ENCODE measurements at regions not wholly inside any gene's neighbourhood (a gene's known extent, or its start where the extent isn't known, plus 50 kb on each side); places are given as distances from the start of the nearest gene placed in this dataset.

DNA sequence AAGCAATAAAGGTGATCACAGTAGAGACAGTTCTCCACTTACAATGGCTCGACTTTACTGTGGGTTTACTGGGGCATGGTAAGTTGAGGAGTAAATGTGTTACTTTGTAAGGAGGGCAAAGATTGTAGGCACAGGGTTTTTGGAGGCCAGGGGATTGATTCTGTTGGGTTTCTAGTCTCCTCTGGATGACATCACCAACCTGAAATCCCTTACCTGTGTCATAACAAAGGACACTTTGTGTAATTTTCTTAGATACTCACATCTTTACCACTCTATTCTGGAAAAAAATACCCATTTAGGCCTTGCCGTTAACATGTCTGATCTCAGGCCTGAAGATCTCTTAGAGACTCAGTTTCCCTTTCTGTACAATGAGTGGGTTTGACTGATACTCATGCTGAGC lies 161.7 kb downstream of the GLI2 start:
- FAIRE-seq: no peak
- dilution Hi-C loops (cut with MboI; ENCODE audit: extremely low pct_ligation_motif_present, low sequenced_read_pairs) (no loop called here), intact Hi-C loops (cut with micrococcal nuclease) (no loop called here)
- Histone ChIP-seq H3K4me1 (ENCODE audit: control insufficient read depth, extremely low read depth, insufficient read depth, low read length) (no peaks in the 10 kb centered on the region), H4K20me1 (replicated peaks; ENCODE audit: control insufficient read depth, extremely low read depth, insufficient read depth, low read length) (no peaks in the 10 kb centered on the region), H3K27me3 (ENCODE audit: control insufficient read depth in 2 of 2, insufficient read depth in 2 of 2, low read length in 2 of 2) (peaks cover 12 to 21% of the 10 kb centered on the region in 2 experiments), H3K36me3 (ENCODE audit: control insufficient read depth in 2 of 2, extremely low read depth in 1 of 2, insufficient read depth in 2 of 2, low read length in 2 of 2) (no peaks in the 10 kb centered on the region), H3K27ac (ENCODE audit: insufficient read depth, low read depth, low read length) (no peak overlapping the region), H2AFZ (ENCODE audit: low read depth, low read length) (no peak overlapping the region), H3K4me2 (ENCODE audit: insufficient read depth, low read length) (no peak overlapping the region), H3K9me1 (replicated peaks; ENCODE audit: control insufficient read depth, extremely low read depth, insufficient read depth, low read length) (no peaks in the 10 kb centered on the region), H3K79me2 (ENCODE audit: control insufficient read depth, insufficient read depth, low read length) (no peaks in the 10 kb centered on the region), H3K9ac (replicated peaks; ENCODE audit: extremely low read depth, insufficient read depth, low read length) (no peak overlapping the region), H3K9me3 (replicated peaks; ENCODE audit: control insufficient read depth, insufficient read depth, low read length) (no peaks in the 10 kb centered on the region), H3K4me3 (replicated peaks in 1 of 3; ENCODE audit: insufficient read depth in 1 of 3, low read depth in 1 of 3, low read length in 3 of 3) (no peak overlapping the region)
- ChIA-PET CTCF (no interaction called here), POLR2A (no interaction called here)
- no peak for DNase-seq (ENCODE audit: low read depth, low spot score)
- TF ChIP-seq MYC (IDR thresholded peaks at IDR 0.05; ENCODE audit: low read depth, low read length): no peak
- no peak for TF ChIP-seq POLR2AphosphoS5 (IDR thresholded peaks at IDR 0.05; ENCODE audit: insufficient read depth, low read depth, low read length)
- TF ChIP-seq MAX (IDR thresholded peaks at IDR 0.05; ENCODE audit: insufficient read depth, insufficient read length): no peak
- TF ChIP-seq JUN (IDR thresholded peaks at IDR 0.05; ENCODE audit: borderline replicate concordance, insufficient read depth, insufficient read length, low read depth): no peak
- no peak for TF ChIP-seq CTCF (IDR thresholded peaks at IDR 0.05; ENCODE audit: extremely low read depth in 1 of 2, insufficient read depth in 1 of 2, low read depth in 1 of 2, low read length in 2 of 2)
- TF ChIP-seq FOS (IDR thresholded peaks at IDR 0.05; ENCODE audit: borderline replicate concordance, insufficient read depth, low read length): no peak
- no peak for TF ChIP-seq POLR2A (IDR thresholded peaks at IDR 0.05; ENCODE audit: low read depth, low read length)
- TF ChIP-seq GATA2 (IDR thresholded peaks at IDR 0.05; ENCODE audit: insufficient read depth, insufficient read length, low read depth, low read length): no peak
- no peak for TF ChIP-seq EZH2 (IDR thresholded peaks at IDR 0.05; ENCODE audit: borderline replicate concordance, low read depth, low read length, severe bottlenecking)
- BruUV-seq (replicated peaks): no TSS peak
